GM18909 (cell line): ENCODE measurements at regions not wholly inside any gene's neighbourhood (a gene's known extent, or its start where the extent isn't known, plus 50 kb on each side); places are given as distances from the start of the nearest gene placed in this dataset.
"Not testable (repeated sequence)": the region's sequence is repeated elsewhere in the genome, so short reads cannot be mapped to it uniquely, and the experiment has no call there.

Source experiments
- ATAC-seq: cut with Tn5 transposase; IDR thresholded peaks from one replicate; pipeline ENCODE4 v1.9.1; 2021; ENCODE audit warnings: mild to moderate bottlenecking; ENCODE audit not compliant: unreplicated experiment, poor library complexity

GRCh38 chr2:54065411-54065810 lies 50.0 kb upstream of the ACYP2 start:
- ATAC-seq, result no peak

GRCh38 chr2:54063967-54064535 lies 51.4 kb upstream of the ACYP2 start:
- ATAC-seq, result no peak

GRCh38 chr2:54062401-54062800 lies 53.0 kb upstream of the ACYP2 start:
- ATAC-seq, result no peak

- ATAC-seq, result no peak
Measured at GRCh38 chr2:54061272-54061671, 54.1 kb upstream of the ACYP2 start.

GRCh38 chr2:54059986-54060385 lies 55.4 kb upstream of the ACYP2 start:
- ATAC-seq, result no peak

GRCh38 chr2:54059504-54059903 lies 55.9 kb upstream of the ACYP2 start:
- ATAC-seq, result no peak

- no peak for ATAC-seq
Measured at GRCh38 chr2:54058449-54058848, 57.0 kb upstream of the ACYP2 start.

- no peak for ATAC-seq
Measured at GRCh38 chr2:54054774-54055173, 60.6 kb upstream of the ACYP2 start.

- peak; percentile 61 for ATAC-seq
Measured at GRCh38 chr2:54054271-54054670, 61.1 kb upstream of the ACYP2 start.

GRCh38 chr2:54053830-54054229 lies 61.6 kb upstream of the ACYP2 start:
- ATAC-seq, result peak; percentile 50

GRCh38 chr2:54052825-54053718 lies 62.3 kb upstream of the ACYP2 start:
- ATAC-seq, result peak; percentile 30

- no peak for ATAC-seq
Measured at GRCh38 chr2:54050445-54050844, 65.0 kb upstream of the ACYP2 start.

- ATAC-seq, result no peak
Measured at GRCh38 chr2:54049365-54049764, 66.0 kb upstream of the ACYP2 start.

- not testable (repeated sequence) for ATAC-seq
Measured at GRCh38 chr2:54048896-54049295, 66.5 kb upstream of the ACYP2 start.

GRCh38 chr2:54048117-54048785 lies 67.2 kb upstream of the ACYP2 start:
- ATAC-seq, result peak; percentile 45

- ATAC-seq, result no peak
Measured at GRCh38 chr2:54047658-54048057, 67.8 kb upstream of the ACYP2 start.

GRCh38 chr2:54047091-54047490 lies 68.3 kb upstream of the ACYP2 start:
- no peak for ATAC-seq

- no peak for ATAC-seq
Measured at GRCh38 chr2:54042897-54043620, 72.3 kb upstream of the PSME4 start.

GRCh38 chr2:54042341-54042740 lies 71.5 kb upstream of the PSME4 start:
- no peak for ATAC-seq

- ATAC-seq, result no peak
Measured at GRCh38 chr2:54041135-54041534, 70.3 kb upstream of the PSME4 start.

- no peak for ATAC-seq
Measured at GRCh38 chr2:54040685-54041084, 69.9 kb upstream of the PSME4 start.
